Gastroesophageal sphincter (tissue), 4 donors: ENCODE measurements at regions not wholly inside any gene's neighbourhood (a gene's known extent, or its start where the extent isn't known, plus 50 kb on each side); places are given as distances from the start of the nearest gene placed in this dataset.

ENCODE experiments used
- ATAC-seq: fragments of 150-250 bp; one replicate; pipeline ENCODE4 v1.9.1; 2016; ENCODE audit warnings: mild to moderate bottlenecking, moderate library complexity
- H3K27ac ChIP-seq, 4 donors: fragments of 200-600 bp; sonication (generic) in 3 of 4; 1 replicate in 3 of 4; 2 replicates in 1 of 4; pipeline ENCODE4 v1.5.1; 2016 to 2019
- H3K27me3 ChIP-seq: fragments of 200-600 bp; sonication (generic); one replicate; pipeline ENCODE4 v1.5.1; 2019
- H3K36me3 ChIP-seq, 2 donors: fragments of 200-600 bp; sonication (generic); one replicate each; pipeline ENCODE4 v1.5.1; 2019; ENCODE audit warnings: control low read depth in 1 of 2
- H3K4me1 ChIP-seq, 3 donors: fragments of 200-600 bp; sonication (generic); 1 replicate in 2 of 3; 2 replicates in 1 of 3; pipeline ENCODE4 v1.5.1; 2016 to 2019; ENCODE audit warnings: control low read depth in 2 of 3
- H3K4me3 ChIP-seq, 2 donors: fragments of 200-600 bp; sonication (generic); one replicate each; pipeline ENCODE4 v1.5.1; 2019; ENCODE audit warnings: mild to moderate bottlenecking in 1 of 2, moderate library complexity in 1 of 2
- H3K9me3 ChIP-seq, 3 donors: fragments of 200-600 bp; sonication (generic); one replicate each; pipeline ENCODE4 v1.5.1; 2017 to 2019; ENCODE audit warnings: control low read depth in 2 of 3
- CTCF ChIP-seq, 4 experiments: fragments of 200-600 bp in 2 of 4; fragments of 450-650 bp in 2 of 4; sonication (generic) in 1 of 4; IDR thresholded peaks; one replicate each; pipeline ENCODE4 v1.5.1; 2017 to 2019; ENCODE audit warnings: antibody characterized with exemption in 4 of 4, mild to moderate bottlenecking in 2 of 4, moderate library complexity in 2 of 4
- EP300 ChIP-seq: sonication (generic); formaldehyde crosslinking; IDR thresholded peaks from one replicate; pipeline ENCODE4 v1.6.1; 2017; ENCODE audit warnings: antibody characterized with exemption, mild to moderate bottlenecking
- POLR2A ChIP-seq, 2 donors: fragments of 450-650 bp; IDR thresholded peaks; one replicate each; pipeline ENCODE4 v1.6.1; 2017; ENCODE audit warnings: antibody characterized with exemption in 2 of 2, mild to moderate bottlenecking in 2 of 2, moderate library complexity in 1 of 2
- POLR2AphosphoS5 ChIP-seq: sonication (generic); formaldehyde crosslinking; IDR thresholded peaks from one replicate; pipeline ENCODE4 v1.6.1; 2017; ENCODE audit warnings: antibody characterized with exemption
- WGBS, 2 donors: methylation state at CpG; one replicate each; pipeline ENCODE4 v1.1.5; 2018; ENCODE audit warnings: low coverage in 1 of 2; 5-methylcytosine and 5-hydroxymethylcytosine counted together

DNA sequence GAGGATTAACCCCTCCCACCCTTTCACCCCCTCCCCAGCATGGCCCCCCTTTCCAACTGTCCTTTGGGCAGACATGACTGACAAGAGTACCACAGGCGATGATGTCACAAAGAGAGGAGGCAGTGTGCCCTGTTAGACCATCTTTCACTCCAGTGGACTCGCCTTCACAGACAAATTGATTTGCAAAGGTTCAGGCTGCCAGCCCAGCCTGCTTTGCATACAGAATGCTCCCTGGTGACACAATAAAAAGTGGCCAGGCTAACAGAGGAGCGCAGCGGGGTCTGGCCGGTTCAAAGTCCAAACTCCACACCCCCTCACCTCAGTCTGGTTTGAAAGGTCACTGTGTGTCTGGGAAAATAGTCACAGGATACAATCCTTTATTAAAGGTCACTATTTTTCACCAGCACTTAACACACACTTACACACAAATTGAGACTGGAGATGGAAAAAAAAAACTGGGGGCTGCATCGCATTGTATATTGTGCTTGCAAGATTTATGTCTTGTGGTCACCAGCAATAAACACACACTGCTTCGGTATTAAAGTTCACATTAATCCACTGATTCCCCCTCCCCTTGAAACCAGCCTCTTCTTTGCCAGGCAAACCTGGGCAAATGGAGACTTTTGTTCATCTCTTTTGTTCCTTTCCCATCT, 236.9 kb downstream of the BCL11A start:
- Histone ChIP-seq H3K4me3 (no peak overlapping the region), H3K9me3 (no peaks in the 10 kb centered on the region), H3K4me1 (peaks cover 0 to 21% (median 0%) of the 10 kb centered on the region in 3 donors), H3K36me3 (no peaks in the 10 kb centered on the region), H3K27me3 (peaks cover 7% of the 10 kb centered on the region), H3K27ac (no peak overlapping the region)
- no peak for TF ChIP-seq CTCF (IDR thresholded peaks at IDR 0.05)
- TF ChIP-seq POLR2A (IDR thresholded peaks at IDR 0.05) = no peak
- TF ChIP-seq POLR2AphosphoS5 = no peak
- TF ChIP-seq EP300 = no peak
- WGBS, 2 donors = 81 to 86% methylated on average over 5 of the region's 7 CpGs
- no peak for ATAC-seq

DNA sequence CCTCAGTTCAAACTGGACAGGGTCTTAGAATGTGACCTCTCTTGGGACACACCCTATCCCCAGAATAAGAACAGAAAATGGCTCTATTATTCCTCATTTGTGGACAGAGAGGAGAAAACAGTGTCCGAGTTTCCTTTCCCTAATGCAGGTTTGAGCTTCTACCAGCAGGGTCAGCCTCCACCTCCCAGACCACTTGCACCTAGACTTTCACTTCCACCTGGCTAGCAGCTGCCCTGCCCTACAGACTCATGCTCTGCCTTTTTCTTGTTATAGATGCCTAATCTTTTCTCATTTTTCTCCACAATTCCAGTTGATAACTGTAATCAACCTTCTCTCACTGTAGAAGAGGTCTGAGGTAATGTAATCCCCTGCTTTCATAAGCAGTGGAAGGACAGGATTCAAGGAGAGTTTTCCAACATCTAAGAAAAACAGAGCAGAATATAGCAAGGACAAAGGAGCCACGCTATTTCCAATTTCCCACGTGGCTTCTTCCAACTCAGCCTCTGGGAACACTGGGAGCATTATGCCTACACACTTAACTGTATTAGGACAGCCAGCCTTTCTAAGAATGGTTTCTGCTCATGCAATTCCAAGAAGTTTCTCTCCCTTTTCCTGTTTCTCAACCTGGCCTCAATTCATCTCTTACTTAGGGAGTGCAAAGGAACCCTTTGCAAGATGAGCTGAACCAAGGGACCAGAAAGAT, 239.8 kb downstream of the BCL11A start:
- 85 to 86% methylated on average over 2 to 3 of the region's 3 CpGs for WGBS, 2 donors
- Histone ChIP-seq H3K36me3 (no peaks in the 10 kb centered on the region), H3K27me3 (no peaks in the 10 kb centered on the region), H3K4me3 (no peak overlapping the region), H3K9me3 (no peaks in the 10 kb centered on the region), H3K27ac (no peak overlapping the region), H3K4me1 (peaks cover 0 to 18% (median 0%) of the 10 kb centered on the region in 3 donors)
- TF ChIP-seq CTCF (IDR thresholded peaks at IDR 0.05) (no peak), POLR2AphosphoS5 (no peak), EP300 (no peak), POLR2A (IDR thresholded peaks at IDR 0.05) (no peak)
- no peak for ATAC-seq

GRCh38 chr2:60312618-60313017, 240.8 kb downstream of the BCL11A start:
- Histone ChIP-seq H3K4me3 (no peak overlapping the region), H3K27me3 (no peaks in the 10 kb centered on the region), H3K4me1 (peaks cover 0 to 8% (median 0%) of the 10 kb centered on the region in 3 donors), H3K36me3 (no peaks in the 10 kb centered on the region), H3K9me3 (no peaks in the 10 kb centered on the region), H3K27ac (no peak overlapping the region)
- TF ChIP-seq CTCF (IDR thresholded peaks at IDR 0.05) = no peak
- no peak for TF ChIP-seq POLR2A (IDR thresholded peaks at IDR 0.05)
- TF ChIP-seq EP300 = no peak
- no peak for TF ChIP-seq POLR2AphosphoS5
- ATAC-seq = no peak
- whole genome bisulfite sequencing, 2 donors = 43 to 56% methylated on average over 1 of the region's 1 CpG

- Histone ChIP-seq H3K9me3 (no peaks in the 10 kb centered on the region), H3K27me3 (no peaks in the 10 kb centered on the region), H3K4me3 (no peak overlapping the region), H3K4me1 (peaks cover 0 to under 1% (median 0%) of the 10 kb centered on the region in 3 donors), H3K27ac (no peak overlapping the region), H3K36me3 (no peaks in the 10 kb centered on the region)
- ATAC-seq = no peak
- TF ChIP-seq EP300 (no peak), POLR2A (IDR thresholded peaks at IDR 0.05) (no peak), POLR2AphosphoS5 (no peak), CTCF (IDR thresholded peaks at IDR 0.05) (no peak)
- 77 to 82% methylated on average over 1 of the region's 1 CpG for WGBS, 2 donors
Measured at GRCh38 chr2:60311524-60311923, 241.9 kb downstream of the BCL11A start.
